Motor neuron (in vitro differentiated cells): ENCODE measurements at regions not wholly inside any gene's neighbourhood (a gene's known extent, or its start where the extent isn't known, plus 50 kb on each side); places are given as distances from the start of the nearest gene placed in this dataset.
A peak's percentile ranks its signal among the peaks of the same experiment; 100 is the strongest.

Source experiments
- ATAC-seq, 8 experiments: fragments of 200-7000 bp; cut with Tn5 transposase; replicated peaks in 6 of 8; 2 replicates each; pipeline ENCODE4 v1.8.0; 2021; ENCODE audit warnings: mild to moderate bottlenecking in 8 of 8, moderate library complexity in 8 of 8
- H3K27ac ChIP-seq, 2 donors: fragments of 250-450 bp; sonication (Bioruptor Pico); 2 replicates each; pipeline ENCODE4 v1.9.0; 2021; ENCODE audit warnings: antibody characterized with exemption in 2 of 2, mild to moderate bottlenecking in 2 of 2, moderate library complexity in 1 of 2
- H3K4me1 ChIP-seq, 2 donors: fragments of 250-450 bp; sonication (Bioruptor Pico); replicated peaks in 1 of 2; 2 replicates each; pipeline ENCODE4 v1.6.1; 2021; ENCODE audit warnings: antibody characterized with exemption in 2 of 2, mild to moderate bottlenecking in 2 of 2, moderate library complexity in 1 of 2
- H3K4me3 ChIP-seq, 5 donors: fragments of 250-450 bp; sonication (Bioruptor Pico); 2 replicates each; pipeline ENCODE4 v1.9.0; 2021; ENCODE audit warnings: antibody characterized with exemption in 5 of 5, mild to moderate bottlenecking in 5 of 5, moderate library complexity in 4 of 5
- WGBS, 10 experiments: fragments of 450-650 bp; shearing (Covaris generic); methylation state at CpG; one replicate each; pipeline ENCODE4 v1.0.0; 2022; 5-methylcytosine and 5-hydroxymethylcytosine counted together
- in situ Hi-C, 9 experiments: fragments of 400-800 bp; cut with MboI; loops; one replicate each; pipeline ENCODE4 v1.15.0; 2021; ENCODE audit warnings: low sequenced_read_pairs in 9 of 9, low pct_unique_long_range_greater_than_20kb in 2 of 9; ENCODE audit not compliant: unreplicated experiment in 9 of 9

DNA sequence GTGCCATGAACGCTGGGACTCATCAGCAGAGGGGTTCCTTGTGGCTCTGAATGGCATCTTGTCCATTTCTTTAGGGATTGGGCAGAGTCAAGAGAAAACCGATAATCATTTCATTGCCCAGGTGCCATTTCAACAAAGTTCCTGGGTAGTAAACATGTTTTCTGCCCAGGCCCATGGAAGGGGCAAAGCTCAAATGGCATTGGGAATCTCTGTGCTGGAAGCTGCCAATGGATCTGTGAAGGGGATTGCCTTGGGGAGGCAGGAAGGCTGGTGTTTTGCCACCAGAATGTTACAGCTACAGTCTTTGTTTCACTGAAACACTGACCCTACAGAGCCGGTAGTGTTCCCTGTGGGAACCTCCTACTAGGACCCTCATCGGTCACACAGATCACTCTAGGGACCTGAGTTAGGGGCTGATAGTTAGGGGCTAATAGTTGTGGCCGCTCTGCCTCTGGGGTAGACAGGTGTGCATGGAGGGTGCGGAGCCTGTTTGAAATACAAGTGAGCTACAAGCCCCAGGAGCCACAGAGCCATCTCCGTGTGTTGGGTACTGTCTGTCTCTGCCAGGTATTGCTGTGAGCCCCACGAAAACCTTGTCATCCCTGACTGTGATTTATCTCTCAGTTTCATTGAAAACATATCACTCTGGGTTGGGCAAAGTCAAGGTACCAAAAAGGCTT is 224.4 kb upstream of the COPS8 start:
- 89 to 100% (median 100%) methylated on average over 1 to 5 of the region's 8 CpGs; no CpG with 5 or more reads in 4 of the 10 experiments for WGBS, 10 experiments
- Histone ChIP-seq H3K27ac (no peak overlapping the region), H3K4me3 (no peak overlapping the region), H3K4me1 (peaks cover 34 to 35% of the 10 kb centered on the region in 2 donors)
- no peak for ATAC-seq
- in situ Hi-C loops = no loop called here

DNA sequence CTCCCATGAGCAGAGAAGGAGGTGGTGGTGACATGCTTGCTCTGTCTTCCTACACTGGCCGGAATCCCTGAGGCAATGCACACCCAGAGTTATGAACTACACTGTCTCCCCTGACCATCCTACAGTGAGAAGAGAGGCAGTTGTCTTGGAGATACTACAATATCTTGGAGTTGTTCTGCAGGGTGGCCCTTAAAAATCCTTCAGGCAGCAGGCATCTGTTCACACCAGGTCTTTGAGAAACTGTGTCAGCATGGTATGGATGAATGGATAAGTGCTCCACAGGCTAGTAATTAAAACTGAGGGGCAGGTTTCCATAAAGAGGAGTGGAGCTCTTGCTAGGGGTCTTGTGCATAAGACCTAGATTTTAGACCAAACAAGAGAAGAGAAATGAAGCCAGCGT is 223.7 kb upstream of the COPS8 start:
- WGBS, 10 experiments = 60 to 100% (median 100%) methylated on average over 1 to 2 of the region's 2 CpGs; no CpG with 5 or more reads in 3 of the 10 experiments

GRCh38 chr2:236862526-236862925 is 223.2 kb upstream of the COPS8 start:
- no peak overlapping the region for H3K4me3 ChIP-seq
- peak in 5 of 8 experiments; percentile 28 to 34 (median 33) for ATAC-seq
- peak overlapping the region; percentile 21 to 34 for H3K27ac ChIP-seq
- 67 to 100% (median 71%) methylated on average over 1 of the region's 2 CpGs; no CpG with 5 or more reads in 7 of the 10 experiments for WGBS, 10 experiments
- in situ Hi-C loops = no loop called here
- peaks cover 22 to 23% of the 10 kb centered on the region in 2 donors for H3K4me1 ChIP-seq

More for the DNA sequence above, 223.7 kb upstream of the COPS8 start:
- peaks cover 28 to 29% of the 10 kb centered on the region in 2 donors for H3K4me1 ChIP-seq
- no peak overlapping the region for H3K27ac ChIP-seq
- in situ Hi-C loops = no loop called here
- H3K4me3 ChIP-seq = no peak overlapping the region
- no peak for ATAC-seq

GRCh38 chr2:236862961-236863728 is 222.5 kb upstream of the COPS8 start:
- ATAC-seq = peak; percentile 70 to 99 (median 98)
- 3 to 51% (median 25%) methylated on average over 2 to 9 of the region's 9 CpGs; no CpG with 5 or more reads in 4 of the 10 experiments for WGBS, 10 experiments
- H3K4me3 ChIP-seq = no peak overlapping the region
- in situ Hi-C loops = no loop called here
- peak overlapping the region; percentile 21 to 34 for H3K27ac ChIP-seq
- H3K4me1 ChIP-seq = peaks cover 20 to 22% of the 10 kb centered on the region in 2 donors

GRCh38 chr2:236863729-236864126 is 222.0 kb upstream of the COPS8 start:
- Histone ChIP-seq H3K27ac (no peak overlapping the region), H3K4me3 (no peak overlapping the region), H3K4me1 (peaks cover 20 to 23% of the 10 kb centered on the region in 2 donors)
- WGBS, 10 experiments = no CpG with 5 or more reads among the region's 5 CpGs
- ATAC-seq = no peak
- in situ Hi-C loops = no loop called here

GRCh38 chr2:236865052-236865451 is 220.6 kb upstream of the COPS8 start:
- Histone ChIP-seq H3K4me1 (peaks cover 15 to 22% of the 10 kb centered on the region in 2 donors), H3K4me3 (no peak overlapping the region), H3K27ac (no peak overlapping the region)
- WGBS, 10 experiments = 90 to 100% (median 100%) methylated on average over 1 to 2 of the region's 2 CpGs; no CpG with 5 or more reads in 7 of the 10 experiments
- no peak for ATAC-seq
- in situ Hi-C loops = no loop called here

DNA sequence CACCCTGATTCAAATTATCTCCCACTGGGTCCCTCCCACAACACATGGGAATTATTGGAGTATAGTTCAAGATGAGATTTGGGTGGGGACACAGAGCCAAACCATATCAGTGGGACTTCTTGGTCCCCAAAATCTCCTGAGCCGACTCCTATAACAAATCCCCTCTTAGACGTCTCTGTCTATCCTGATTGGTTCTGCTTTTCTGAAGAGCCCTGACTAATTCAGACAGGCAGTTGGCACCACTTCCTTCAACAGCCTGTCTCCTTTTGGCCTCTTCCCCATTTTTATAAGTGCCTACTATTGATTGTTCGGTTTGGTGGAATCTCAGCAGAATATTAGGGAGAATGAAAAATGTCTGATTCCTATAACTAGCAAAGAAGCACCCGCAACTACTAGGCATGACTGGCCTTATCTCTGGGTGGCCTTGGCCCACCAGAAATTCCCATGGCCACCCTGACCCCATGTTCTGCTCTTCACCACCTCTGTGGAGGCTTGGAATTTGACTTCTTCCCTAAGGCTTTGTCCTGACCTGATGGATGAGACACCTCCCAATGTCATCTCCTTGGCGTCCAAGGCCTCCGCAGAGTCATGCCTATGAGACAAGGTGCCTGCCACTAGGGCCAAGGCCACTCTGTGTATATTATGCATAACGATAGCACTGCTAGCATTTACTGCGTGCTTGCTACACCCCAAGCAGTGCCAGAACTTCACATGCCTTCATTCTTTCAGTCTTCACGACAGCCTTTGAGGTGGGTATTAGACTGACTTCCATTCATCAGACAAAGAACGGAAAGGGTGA is 218.9 kb upstream of the COPS8 start:
- no peak overlapping the region for H3K4me3 ChIP-seq
- peaks cover 14 to 19% of the 10 kb centered on the region in 2 donors for H3K4me1 ChIP-seq
- no peak overlapping the region for H3K27ac ChIP-seq
- ATAC-seq = no peak
- in situ Hi-C loops = no loop called here
- 40 to 100% (median 86%) methylated on average over 1 to 8 of the region's 10 CpGs; no CpG with 5 or more reads in 2 of the 10 experiments for WGBS, 10 experiments

- no peak for ATAC-seq
- peaks cover 12 to 13% of the 10 kb centered on the region in 2 donors for H3K4me1 ChIP-seq
- WGBS, 10 experiments = 25 to 100% (median 88%) methylated on average over 1 to 10 of the region's 12 CpGs
- no peak overlapping the region for H3K4me3 ChIP-seq
- in situ Hi-C loops = no loop called here
- no peak overlapping the region for H3K27ac ChIP-seq
Measured at GRCh38 chr2:236867441-236868260, 218.0 kb upstream of the COPS8 start.

DNA sequence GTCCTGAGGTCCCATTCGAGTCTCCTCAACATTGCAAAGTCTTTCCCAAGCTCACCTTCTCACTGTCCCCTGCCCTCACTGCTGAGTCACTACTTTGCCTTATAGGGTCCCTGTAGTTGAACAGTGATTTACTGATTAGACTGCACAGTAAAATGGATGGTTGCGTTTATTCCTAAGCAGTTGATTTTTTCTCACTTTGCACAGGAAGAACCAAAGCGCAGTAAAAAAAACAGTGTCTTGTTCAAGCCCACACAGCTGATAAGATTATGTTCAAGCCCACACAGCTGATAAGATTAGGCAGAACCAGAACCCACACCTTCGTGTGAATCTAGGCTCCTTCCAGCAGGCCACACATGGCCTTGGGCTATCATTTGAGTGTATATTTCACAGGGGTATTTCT is 215.3 kb upstream of the COPS8 start:
- Histone ChIP-seq H3K4me1 (peaks cover 4 to 5% of the 10 kb centered on the region in 2 donors), H3K4me3 (no peak overlapping the region), H3K27ac (no peak overlapping the region)
- WGBS, 10 experiments = 0 to 92% (median 65%) methylated on average over 1 to 4 of the region's 4 CpGs; no CpG with 5 or more reads in 1 of the 10 experiments
- in situ Hi-C loops = no loop called here
- peak in 5 of 8 experiments; percentile 54 to 75 (median 67) for ATAC-seq

- Histone ChIP-seq H3K27ac (no peak overlapping the region), H3K4me1 (peaks cover 4 to 5% of the 10 kb centered on the region in 2 donors), H3K4me3 (no peak overlapping the region)
- 4 to 100% (median 77%) methylated on average over 1 to 6 of the region's 6 CpGs; no CpG with 5 or more reads in 1 of the 10 experiments for WGBS, 10 experiments
- ATAC-seq = peak; percentile 25 to 87 (median 52)
- in situ Hi-C loops = no loop called here
Measured at GRCh38 chr2:236871500-236872001, 214.1 kb upstream of the COPS8 start.

DNA sequence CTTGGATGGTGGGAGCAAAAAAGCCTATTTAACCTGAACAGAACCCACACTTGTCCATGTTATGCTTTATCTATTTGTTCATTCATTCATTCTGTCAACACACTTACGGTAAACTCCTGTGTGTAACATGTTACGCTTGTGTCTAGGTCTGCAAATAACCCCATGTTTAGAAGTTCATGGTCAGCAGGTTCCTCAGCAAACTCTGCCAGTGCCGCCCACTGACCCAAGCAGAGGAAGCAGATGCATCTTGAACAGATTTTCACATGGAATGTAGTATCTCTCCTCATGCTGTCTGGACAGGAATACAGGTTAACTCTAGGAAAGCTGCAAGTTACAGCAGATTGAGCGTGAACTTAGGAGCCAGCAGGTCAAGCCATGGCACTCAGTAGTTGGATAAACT is 213.7 kb upstream of the COPS8 start:
- WGBS, 10 experiments = 80 to 100% (median 94%) methylated on average over 1 to 4 of the region's 4 CpGs; no CpG with 5 or more reads in 2 of the 10 experiments

DNA sequence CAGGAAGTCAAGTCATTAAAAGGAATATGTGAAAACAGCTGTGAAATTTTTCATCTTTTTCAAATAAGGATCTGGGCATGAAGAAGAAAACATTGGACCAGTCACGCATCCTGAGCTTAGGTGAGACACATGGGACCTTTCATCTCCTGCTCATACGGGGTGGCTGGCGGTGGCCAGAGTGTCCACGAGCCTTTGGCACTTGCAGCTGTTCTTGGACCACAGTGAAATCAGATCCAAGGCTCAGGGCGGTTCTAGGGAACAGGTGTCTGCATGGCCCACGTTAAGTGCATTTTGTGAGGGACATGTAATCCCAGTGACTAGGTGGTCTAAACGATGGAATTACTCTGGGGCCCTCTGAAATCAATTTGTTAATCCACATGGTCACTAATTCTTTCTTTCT is 212.7 kb upstream of the COPS8 start:
- in situ Hi-C loops = no loop called here
- Histone ChIP-seq H3K4me3 (no peak overlapping the region), H3K27ac (no peak overlapping the region), H3K4me1 (peaks cover 4 to 5% of the 10 kb centered on the region in 2 donors)
- 65 to 90% (median 84%) methylated on average over 3 to 7 of the region's 7 CpGs; no CpG with 5 or more reads in 2 of the 10 experiments for WGBS, 10 experiments
- ATAC-seq = no peak

More for the DNA sequence above, 213.7 kb upstream of the COPS8 start:
- Histone ChIP-seq H3K4me3 (no peak overlapping the region), H3K4me1 (peaks cover 4 to 5% of the 10 kb centered on the region in 2 donors), H3K27ac (no peak overlapping the region)
- in situ Hi-C loops = no loop called here
- ATAC-seq = no peak
